HepG2 (cell line): ENCODE measurements at regions not wholly inside any gene's neighbourhood (a gene's known extent, or its start where the extent isn't known, plus 50 kb on each side); places are given as distances from the start of the nearest gene placed in this dataset.

Experiments
- ATAC-seq: fragments of 200-7000 bp; cut with Tn5 transposase; 3 replicates; pipeline ENCODE4 v1.9.1; 2020; ENCODE audit warnings: mild to moderate bottlenecking, moderate library complexity
- BruUV-seq: library from RNA; stranded (reverse); fragments of 400-500 nt; replicated peaks from 2 replicates; lab custom pipeline; 2021; lab: Mats Ljungman, UMichigan
- CTCF ChIA-PET: fragments of 300-600 bp; formaldehyde crosslinking; extraction: SDS; loops from one replicate; lab custom pipeline; 2021; ENCODE audit warnings: low total read pairs, inconsistent platforms, low intra/inter-chr PET ratio; lab: Yijun Ruan, JAX
- POLR2A ChIA-PET: fragments of 350-600 bp; sonication (Branson Sonifier 250); formaldehyde crosslinking; loops from one replicate; lab custom pipeline; 2020; ENCODE audit warnings: antibody characterized with exemption, inconsistent platforms; lab: Yijun Ruan, JAX
- DNase-seq: peaks from one replicate; pipeline ENCODE4 v3.0.0-alpha.2; 2015; ENCODE audit warnings: low spot score
- FAIRE-seq: peaks from 3 replicates; lab custom pipeline; 2011; peaks lifted over from hg19 to GRCh38; lab: Jason Lieb, UNC
- H2AFZ ChIP-seq: one replicate; pipeline ENCODE4 v1.6.1; 2011; ENCODE audit warnings: low read length, inconsistent platforms
- H3K27ac ChIP-seq: fragments of 300-600 bp; 3 replicates; pipeline ENCODE4 v1.8.0; 2011; ENCODE audit warnings: mixed run types, mild to moderate bottlenecking, mixed read lengths, low read length, inconsistent platforms; ENCODE audit not compliant: insufficient read depth; ENCODE audit errors: extremely low read length
- H3K27me3 ChIP-seq, 2 experiments: fragments of 200-600 bp in 1 of 2; 2 replicates in 1 of 2; 3 replicates in 1 of 2; pipeline versions ENCODE4 v1.6.0 to v1.8.0; 2011; ENCODE audit warnings: low read length in 2 of 2, mild to moderate bottlenecking in 2 of 2, moderate library complexity in 2 of 2, inconsistent platforms in 1 of 2; ENCODE audit not compliant: insufficient read depth in 2 of 2, control insufficient read depth in 1 of 2
- H3K36me3 ChIP-seq, 2 experiments: fragments of 200-600 bp in 1 of 2; replicated peaks in 1 of 2; 2 replicates in 1 of 2; 3 replicates in 1 of 2; pipeline versions ENCODE4 v1.5.1 to v1.8.0; 2011; ENCODE audit warnings: low read length in 2 of 2, inconsistent platforms in 1 of 2; ENCODE audit not compliant: insufficient read depth in 2 of 2, control insufficient read depth in 1 of 2
- H3K4me1 ChIP-seq: 2 replicates; pipeline ENCODE4 v1.5.1; 2012; ENCODE audit warnings: low read length, inconsistent platforms; ENCODE audit not compliant: insufficient read depth
- H3K4me2 ChIP-seq: 2 replicates; pipeline ENCODE4 v1.6.0; 2011; ENCODE audit warnings: low read depth, low read length, inconsistent platforms
- H3K4me3 ChIP-seq, 3 experiments: fragments of 200-600 bp in 1 of 3; sonication (generic), shearing (Covaris generic) in 1 of 3; replicated peaks in 1 of 3; 2 replicates each; pipeline ENCODE4 v1.5.1; 2011 to 2016; ENCODE audit warnings: low read length in 3 of 3, inconsistent platforms in 2 of 3, low read depth in 2 of 3, mild to moderate bottlenecking in 2 of 3, control low read depth in 1 of 3, mixed read lengths in 1 of 3; ENCODE audit not compliant: insufficient read depth in 1 of 3
- H3K79me2 ChIP-seq: one replicate; pipeline ENCODE4 v1.6.1; 2011; ENCODE audit warnings: low read length, inconsistent platforms; ENCODE audit not compliant: insufficient read depth
- H3K9ac ChIP-seq: 2 replicates; pipeline ENCODE4 v1.6.0; 2011; ENCODE audit warnings: mild to moderate bottlenecking, low read depth, low read length, inconsistent platforms; ENCODE audit not compliant: insufficient read depth
- H3K9me3 ChIP-seq: 2 replicates; pipeline ENCODE4 v1.5.1; 2012; ENCODE audit warnings: mild to moderate bottlenecking, low read length
- H4K20me1 ChIP-seq: 2 replicates; pipeline ENCODE4 v1.6.0; 2011; ENCODE audit warnings: inconsistent platforms, mild to moderate bottlenecking, low read length, moderate library complexity; ENCODE audit not compliant: insufficient read depth
- BCL6 ChIP-seq: IDR thresholded peaks from 2 replicates; pipeline ENCODE4 v1.6.1; 2016; ENCODE audit warnings: missing genetic modification reagents, missing compliant biosample characterization
- CHCHD3 ChIP-seq: sonication (generic); formaldehyde crosslinking; IDR thresholded peaks from 2 replicates; pipeline ENCODE4 v1.8.0; 2022; ENCODE audit warnings: mild to moderate bottlenecking, missing genetic modification reagents, moderate library complexity
- ELF1 ChIP-seq: sonication (generic); formaldehyde crosslinking; IDR thresholded peaks from 2 replicates; pipeline ENCODE4 v1.4.0; 2020; ENCODE audit warnings: missing genetic modification reagents
- MXI1 ChIP-seq: IDR thresholded peaks from 3 replicates; pipeline ENCODE4 v1.6.1; 2012; ENCODE audit warnings: low read depth, low read length, inconsistent platforms, borderline replicate concordance
- NCOA2 ChIP-seq: sonication (generic); formaldehyde crosslinking; IDR thresholded peaks from 2 replicates; pipeline ENCODE4 v1.8.0; 2022; ENCODE audit warnings: inconsistent platforms
- SMAD3 ChIP-seq: sonication (generic); formaldehyde crosslinking; IDR thresholded peaks from 2 replicates; pipeline ENCODE4 v1.4.0; 2020; ENCODE audit warnings: missing genetic modification reagents
- TSC22D2 ChIP-seq: sonication (generic); formaldehyde crosslinking; IDR thresholded peaks from 2 replicates; pipeline ENCODE4 v1.5.1; 2020; ENCODE audit warnings: missing genetic modification reagents, mild to moderate bottlenecking, borderline replicate concordance
- ZNF501 ChIP-seq: sonication (generic); formaldehyde crosslinking; IDR thresholded peaks from 2 replicates; pipeline ENCODE4 v1.5.1; 2020; ENCODE audit warnings: mild to moderate bottlenecking, moderate library complexity, missing genetic modification reagents
- ZNF674 ChIP-seq: sonication (generic); formaldehyde crosslinking; IDR thresholded peaks from 2 replicates; pipeline ENCODE4 v1.5.0; 2020; ENCODE audit warnings: low read depth, mild to moderate bottlenecking, missing genetic modification reagents
- ZNF878 ChIP-seq: sonication (generic); formaldehyde crosslinking; IDR thresholded peaks from 2 replicates; pipeline ENCODE4 v1.8.1; 2023; ENCODE audit warnings: mild to moderate bottlenecking, missing genetic modification reagents, moderate library complexity
- ZSCAN25 ChIP-seq: sonication (generic); formaldehyde crosslinking; IDR thresholded peaks from 2 replicates; pipeline ENCODE4 v1.8.0; 2022; ENCODE audit warnings: mild to moderate bottlenecking, missing genetic modification reagents
- WGBS: methylation state at CpG from one replicate; pipeline ENCODE4 v1.1.6; 2017; ENCODE audit warnings: low lambda C conversion rate; 5-methylcytosine and 5-hydroxymethylcytosine counted together
- in situ Hi-C: cut with HindIII; loops from 2 replicates; pipeline ENCODE4 v1.10.0; 2017; ENCODE audit warnings: low pct_unique_long_range_greater_than_20kb; ENCODE audit not compliant: extremely low pct_ligation_motif_present
- intact Hi-C: fragments of 100-400 bp; cut with micrococcal nuclease; formaldehyde crosslinking; loops from one replicate; pipeline ENCODE4 v1.10.0; 2022; ENCODE audit not compliant: unreplicated experiment
- TF ChIP-seq, protein P1 (sequence below): sonication (generic); formaldehyde crosslinking; IDR thresholded peaks from 2 replicates; pipeline ENCODE4 v1.5.0; 2020; ENCODE audit warnings: mild to moderate bottlenecking, missing genetic modification reagents
- TF ChIP-seq, protein P2 (sequence below): sonication (generic); formaldehyde crosslinking; IDR thresholded peaks from 2 replicates; pipeline ENCODE4 v1.4.0; 2020; ENCODE audit warnings: missing genetic modification reagents
- TF ChIP-seq, protein P3 (sequence below): sonication (generic); formaldehyde crosslinking; IDR thresholded peaks from 2 replicates; pipeline ENCODE4 v1.9.0; 2021; ENCODE audit warnings: missing genetic modification reagents, borderline replicate concordance
- TF ChIP-seq, protein P4 (sequence below): sonication (generic); formaldehyde crosslinking; IDR thresholded peaks from 2 replicates; pipeline ENCODE4 v1.4.0; 2020; ENCODE audit warnings: low read depth, mild to moderate bottlenecking, missing genetic modification reagents

DNA sequence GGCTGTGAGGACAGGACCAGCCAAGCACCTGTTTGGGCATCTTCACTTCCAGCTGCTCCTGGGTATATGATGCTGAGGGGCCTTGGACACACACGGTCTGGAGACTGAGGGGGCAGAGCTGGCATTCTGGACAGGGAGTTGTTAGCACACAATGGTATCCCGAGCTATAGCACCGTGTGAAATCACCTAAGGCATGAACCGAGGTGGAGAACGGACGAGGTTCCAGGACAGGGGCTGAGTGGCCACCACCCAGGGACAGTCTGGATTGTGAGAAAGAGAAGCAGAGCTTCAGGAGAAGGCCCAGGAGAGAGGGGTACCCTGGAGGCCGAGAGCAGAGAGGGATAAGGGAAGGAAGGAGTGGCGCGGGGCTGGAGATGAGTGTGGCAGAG, 571.8 kb downstream of the TCERG1L start (continued):
- TF ChIP-seq TSC22D2 (CRISPR knock-in tag) (no peak), ZSCAN25 (CRISPR knock-in tag) (no peak)
- TF ChIP-seq, protein P1, sequence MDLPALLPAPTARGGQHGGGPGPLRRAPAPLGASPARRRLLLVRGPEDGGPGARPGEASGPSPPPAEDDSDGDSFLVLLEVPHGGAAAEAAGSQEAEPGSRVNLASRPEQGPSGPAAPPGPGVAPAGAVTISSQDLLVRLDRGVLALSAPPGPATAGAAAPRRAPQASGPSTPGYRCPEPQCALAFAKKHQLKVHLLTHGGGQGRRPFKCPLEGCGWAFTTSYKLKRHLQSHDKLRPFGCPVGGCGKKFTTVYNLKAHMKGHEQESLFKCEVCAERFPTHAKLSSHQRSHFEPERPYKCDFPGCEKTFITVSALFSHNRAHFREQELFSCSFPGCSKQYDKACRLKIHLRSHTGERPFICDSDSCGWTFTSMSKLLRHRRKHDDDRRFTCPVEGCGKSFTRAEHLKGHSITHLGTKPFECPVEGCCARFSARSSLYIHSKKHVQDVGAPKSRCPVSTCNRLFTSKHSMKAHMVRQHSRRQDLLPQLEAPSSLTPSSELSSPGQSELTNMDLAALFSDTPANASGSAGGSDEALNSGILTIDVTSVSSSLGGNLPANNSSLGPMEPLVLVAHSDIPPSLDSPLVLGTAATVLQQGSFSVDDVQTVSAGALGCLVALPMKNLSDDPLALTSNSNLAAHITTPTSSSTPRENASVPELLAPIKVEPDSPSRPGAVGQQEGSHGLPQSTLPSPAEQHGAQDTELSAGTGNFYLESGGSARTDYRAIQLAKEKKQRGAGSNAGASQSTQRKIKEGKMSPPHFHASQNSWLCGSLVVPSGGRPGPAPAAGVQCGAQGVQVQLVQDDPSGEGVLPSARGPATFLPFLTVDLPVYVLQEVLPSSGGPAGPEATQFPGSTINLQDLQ (CRISPR knock-in tag): no peak
- TF ChIP-seq, protein P2, sequence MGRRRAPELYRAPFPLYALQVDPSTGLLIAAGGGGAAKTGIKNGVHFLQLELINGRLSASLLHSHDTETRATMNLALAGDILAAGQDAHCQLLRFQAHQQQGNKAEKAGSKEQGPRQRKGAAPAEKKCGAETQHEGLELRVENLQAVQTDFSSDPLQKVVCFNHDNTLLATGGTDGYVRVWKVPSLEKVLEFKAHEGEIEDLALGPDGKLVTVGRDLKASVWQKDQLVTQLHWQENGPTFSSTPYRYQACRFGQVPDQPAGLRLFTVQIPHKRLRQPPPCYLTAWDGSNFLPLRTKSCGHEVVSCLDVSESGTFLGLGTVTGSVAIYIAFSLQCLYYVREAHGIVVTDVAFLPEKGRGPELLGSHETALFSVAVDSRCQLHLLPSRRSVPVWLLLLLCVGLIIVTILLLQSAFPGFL (CRISPR knock-in tag): no peak

DNA sequence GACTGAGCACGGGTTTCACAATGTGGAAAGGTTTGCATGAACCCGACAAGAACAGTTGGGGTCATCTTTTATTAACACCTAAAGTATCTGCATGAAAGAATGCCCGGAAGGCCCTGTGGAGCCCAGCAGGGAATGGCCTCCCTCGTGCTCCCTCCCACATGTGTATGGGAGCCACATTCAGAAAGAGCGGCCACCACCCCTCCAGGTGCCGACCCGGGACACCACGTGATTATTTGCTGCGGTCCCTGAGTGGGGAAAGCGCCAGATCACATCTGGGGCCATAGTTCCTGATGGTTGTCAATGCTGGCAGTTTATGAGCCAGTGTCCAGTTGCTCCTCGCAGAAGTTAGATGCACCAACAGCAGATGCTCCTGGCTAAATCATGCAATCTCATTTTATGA, 571.4 kb downstream of the TCERG1L start:
- no TSS peak for BruUV-seq
- intact Hi-C loops (no loop called here), in situ Hi-C loops (no loop called here)
- H3K79me2 ChIP-seq: no peaks in the 10 kb centered on the region
- no peak for ATAC-seq
- no peak overlapping the region for H2AFZ ChIP-seq
- H3K36me3 ChIP-seq: no peaks in the 10 kb centered on the region
- FAIRE-seq: no peak
- CTCF ChIA-PET: no interaction called here
- H3K27ac ChIP-seq: no peak overlapping the region
- POLR2A ChIA-PET: no interaction called here
- H3K4me1 ChIP-seq: no peaks in the 10 kb centered on the region
- WGBS: 5% methylated on average over 9 of the region's 11 CpGs
- H3K9me3 ChIP-seq: no peaks in the 10 kb centered on the region
- no peak overlapping the region for H3K9ac ChIP-seq
- no peak overlapping the region for H3K4me2 ChIP-seq
- H3K4me3 ChIP-seq: no peak overlapping the region
- H4K20me1 ChIP-seq: no peaks in the 10 kb centered on the region
- no peak for DNase-seq
- H3K27me3 ChIP-seq: peaks cover 0 to 8% of the 10 kb centered on the region in 2 experiments; a peak in 1 of 5 replicates
- TF ChIP-seq ZNF501 (no peak), ZNF674 (no peak), CHCHD3 (CRISPR knock-in tag) (no peak), MXI1 (no peak), BCL6 (CRISPR knock-in tag) (no peak), NCOA2 (CRISPR knock-in tag) (no peak), SMAD3 (CRISPR knock-in tag) (no peak), ZNF878 (CRISPR knock-in tag) (no peak), ELF1 (CRISPR knock-in tag) (no peak)
- TF ChIP-seq, protein P3, sequence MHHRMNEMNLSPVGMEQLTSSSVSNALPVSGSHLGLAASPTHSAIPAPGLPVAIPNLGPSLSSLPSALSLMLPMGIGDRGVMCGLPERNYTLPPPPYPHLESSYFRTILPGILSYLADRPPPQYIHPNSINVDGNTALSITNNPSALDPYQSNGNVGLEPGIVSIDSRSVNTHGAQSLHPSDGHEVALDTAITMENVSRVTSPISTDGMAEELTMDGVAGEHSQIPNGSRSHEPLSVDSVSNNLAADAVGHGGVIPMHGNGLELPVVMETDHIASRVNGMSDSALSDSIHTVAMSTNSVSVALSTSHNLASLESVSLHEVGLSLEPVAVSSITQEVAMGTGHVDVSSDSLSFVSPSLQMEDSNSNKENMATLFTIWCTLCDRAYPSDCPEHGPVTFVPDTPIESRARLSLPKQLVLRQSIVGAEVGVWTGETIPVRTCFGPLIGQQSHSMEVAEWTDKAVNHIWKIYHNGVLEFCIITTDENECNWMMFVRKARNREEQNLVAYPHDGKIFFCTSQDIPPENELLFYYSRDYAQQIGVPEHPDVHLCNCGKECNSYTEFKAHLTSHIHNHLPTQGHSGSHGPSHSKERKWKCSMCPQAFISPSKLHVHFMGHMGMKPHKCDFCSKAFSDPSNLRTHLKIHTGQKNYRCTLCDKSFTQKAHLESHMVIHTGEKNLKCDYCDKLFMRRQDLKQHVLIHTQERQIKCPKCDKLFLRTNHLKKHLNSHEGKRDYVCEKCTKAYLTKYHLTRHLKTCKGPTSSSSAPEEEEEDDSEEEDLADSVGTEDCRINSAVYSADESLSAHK: no peak
- TF ChIP-seq, protein P4, sequence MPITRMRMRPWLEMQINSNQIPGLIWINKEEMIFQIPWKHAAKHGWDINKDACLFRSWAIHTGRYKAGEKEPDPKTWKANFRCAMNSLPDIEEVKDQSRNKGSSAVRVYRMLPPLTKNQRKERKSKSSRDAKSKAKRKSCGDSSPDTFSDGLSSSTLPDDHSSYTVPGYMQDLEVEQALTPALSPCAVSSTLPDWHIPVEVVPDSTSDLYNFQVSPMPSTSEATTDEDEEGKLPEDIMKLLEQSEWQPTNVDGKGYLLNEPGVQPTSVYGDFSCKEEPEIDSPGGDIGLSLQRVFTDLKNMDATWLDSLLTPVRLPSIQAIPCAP (CRISPR knock-in tag): no peak
